HG02588 (cell line): ENCODE measurements at regions not wholly inside any gene's neighbourhood (a gene's known extent, or its start where the extent isn't known, plus 50 kb on each side); places are given as distances from the start of the nearest gene placed in this dataset.

Experiments
- ATAC-seq: cut with Tn5 transposase; IDR thresholded peaks from one replicate; pipeline ENCODE4 v1.9.1; 2021; ENCODE audit warnings: mild to moderate bottlenecking, moderate library complexity; ENCODE audit not compliant: unreplicated experiment

GRCh38 chr4:22336822-22337221 is 179.0 kb downstream of the ADGRA3 start:
- ATAC-seq, result no peak

- no peak for ATAC-seq
Observed at GRCh38 chr4:22334155-22334554, 181.7 kb downstream of the ADGRA3 start.

DNA sequence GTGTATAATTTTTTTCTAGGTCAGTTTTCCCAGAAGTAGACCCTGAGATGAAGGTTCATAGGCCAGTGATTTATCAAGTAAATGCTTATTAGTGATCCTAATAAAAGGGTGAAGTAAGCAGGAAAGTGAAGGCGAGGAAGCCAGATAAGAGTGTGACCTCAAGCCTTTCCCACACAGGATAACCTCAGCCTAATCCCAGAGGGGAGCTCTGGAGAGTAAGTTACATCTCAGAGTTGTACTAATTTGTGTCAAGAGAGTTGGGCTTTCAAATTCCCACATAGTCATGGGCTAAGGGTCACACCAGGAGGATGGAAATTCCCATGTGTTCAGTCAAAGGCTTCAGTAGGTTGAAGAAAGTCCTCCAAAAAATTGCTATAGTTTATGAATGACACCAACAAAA is 191.4 kb downstream of the ADGRA3 start:
- ATAC-seq, result no peak

GRCh38 chr4:22323691-22324090 is 192.2 kb downstream of the ADGRA3 start:
- no peak for ATAC-seq

GRCh38 chr4:22322996-22323395 is 192.9 kb downstream of the ADGRA3 start:
- ATAC-seq, result no peak

- no peak for ATAC-seq
Observed at GRCh38 chr4:22315628-22316027, 200.2 kb downstream of the ADGRA3 start.

DNA sequence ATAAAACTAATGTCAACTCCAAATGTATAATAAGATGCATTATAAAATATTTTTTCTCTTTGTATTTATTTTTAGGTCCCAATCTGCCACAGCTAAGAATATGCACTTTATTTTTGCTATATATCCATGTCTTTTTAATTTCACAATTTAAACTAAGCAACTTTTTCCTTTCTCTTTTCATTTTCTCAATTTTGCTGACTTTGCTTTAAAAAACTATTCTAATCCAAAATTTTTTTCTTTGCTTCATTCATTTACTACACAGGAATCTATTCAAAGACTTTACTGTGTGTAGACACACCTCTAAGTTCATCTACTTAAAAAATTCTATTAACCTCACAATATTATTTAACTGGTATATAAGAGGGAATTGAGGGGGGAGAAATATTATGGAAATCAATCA is 201.9 kb downstream of the ADGRA3 start:
- no peak for ATAC-seq

GRCh38 chr4:22312113-22312512 is 203.8 kb downstream of the ADGRA3 start:
- ATAC-seq, result no peak

DNA sequence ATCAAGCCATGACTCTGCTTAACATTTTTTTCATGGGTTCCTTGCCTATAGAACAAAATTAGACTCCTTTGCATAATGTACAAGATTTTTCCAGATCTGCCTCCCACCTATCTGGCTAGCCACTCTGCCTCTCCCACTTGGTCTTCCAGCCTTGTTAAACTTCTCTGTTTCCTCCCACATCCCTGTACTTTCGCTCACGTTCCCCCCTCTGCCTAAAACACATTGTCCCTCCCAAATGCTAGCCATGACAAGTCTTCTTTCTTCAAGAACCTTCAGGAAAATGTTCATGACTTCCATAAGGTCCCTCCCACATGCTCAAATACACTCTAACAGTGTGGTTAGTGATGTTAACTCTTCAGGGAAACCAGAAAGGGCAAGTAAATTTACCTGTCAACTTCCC is 214.6 kb downstream of the ADGRA3 start:
- no peak for ATAC-seq

GRCh38 chr4:22299678-22300077 is 216.2 kb downstream of the ADGRA3 start:
- no peak for ATAC-seq

DNA sequence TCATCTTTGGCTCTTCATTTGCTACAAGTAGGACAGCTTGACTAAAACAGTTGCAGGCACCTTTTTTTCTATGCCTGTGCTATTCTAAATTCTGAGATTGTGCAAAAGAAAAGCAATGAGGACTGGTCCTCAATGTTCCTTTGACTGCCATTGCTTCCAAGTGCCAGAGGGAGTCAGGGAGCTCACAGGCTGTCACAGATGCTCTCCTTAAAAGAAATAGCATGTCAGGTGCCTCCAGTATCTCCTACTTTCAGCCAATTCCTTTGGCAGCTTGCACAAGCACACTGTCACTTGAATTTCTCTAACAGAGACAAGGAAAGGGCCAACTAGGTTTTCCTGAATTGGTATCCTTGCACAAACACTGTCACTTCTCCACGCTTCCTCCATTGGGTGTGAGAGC is 228.2 kb downstream of the ADGRA3 start:
- no peak for ATAC-seq

GRCh38 chr4:22268350-22269025 is 247.4 kb downstream of the ADGRA3 start:
- no peak for ATAC-seq

DNA sequence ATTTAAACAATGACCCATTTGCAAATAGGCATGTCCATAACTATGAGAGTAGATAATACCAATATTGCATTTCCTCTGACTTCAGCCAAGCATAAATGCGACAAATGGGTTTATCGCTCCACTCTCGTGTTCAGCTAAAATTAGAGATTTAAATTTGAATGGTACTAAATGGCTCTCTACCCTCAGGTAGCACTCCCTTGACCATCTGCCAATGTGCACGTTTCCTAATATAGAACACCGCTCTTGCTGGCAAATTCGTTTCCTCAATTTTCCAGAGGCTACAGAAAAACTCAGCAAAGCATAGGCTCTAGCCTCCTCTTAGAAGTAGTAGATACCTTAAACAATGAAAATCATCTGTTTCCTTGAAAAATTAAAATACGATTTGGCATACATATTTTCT is 251.6 kb downstream of the ADGRA3 start:
- no peak for ATAC-seq

- ATAC-seq, result no peak
Observed at GRCh38 chr4:22253431-22253830, 262.4 kb downstream of the ADGRA3 start.

- no peak for ATAC-seq
Observed at GRCh38 chr4:22246847-22247246, 269.0 kb downstream of the ADGRA3 start.

DNA sequence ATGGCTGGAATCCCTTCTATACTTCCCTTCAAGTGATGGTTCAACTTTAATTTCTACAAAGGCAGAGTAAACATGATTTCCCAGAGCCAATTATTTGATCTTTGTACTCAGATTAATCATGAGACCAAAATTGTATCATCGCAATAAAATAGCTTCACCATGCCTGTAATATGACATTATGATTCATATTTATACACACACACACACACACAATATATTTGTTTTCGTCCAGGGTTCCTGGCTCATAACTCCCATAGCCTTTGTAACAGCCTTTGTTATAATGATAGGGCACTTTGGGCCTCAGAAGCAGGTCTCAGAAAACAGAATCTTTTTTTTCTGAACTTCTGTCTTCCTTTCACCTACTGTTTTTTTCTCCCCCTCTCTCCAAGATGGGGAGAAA is 270.6 kb downstream of the ADGRA3 start:
- no peak for ATAC-seq

DNA sequence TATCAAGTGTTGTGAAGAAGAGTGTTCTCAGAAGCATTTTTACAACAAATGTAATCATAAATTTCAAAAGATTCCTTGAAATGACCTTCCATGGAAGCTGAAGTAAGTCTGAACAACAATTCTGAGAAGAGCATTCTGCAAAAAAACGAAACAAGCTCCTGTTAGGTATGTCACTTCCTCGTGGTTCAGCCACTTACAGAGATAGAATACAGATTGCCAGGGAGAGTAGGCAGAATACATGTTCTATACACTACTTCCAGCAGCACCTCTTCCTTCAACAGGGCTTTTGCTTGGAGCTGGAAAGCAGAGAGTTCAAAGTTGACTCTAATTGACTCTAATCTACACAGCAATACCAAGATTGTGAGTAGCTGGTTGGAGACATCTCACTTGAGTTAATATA is 274.5 kb downstream of the ADGRA3 start:
- ATAC-seq, result no peak

- ATAC-seq, result no peak
Observed at GRCh38 chr4:22240814-22241213, 275.1 kb downstream of the ADGRA3 start.

DNA sequence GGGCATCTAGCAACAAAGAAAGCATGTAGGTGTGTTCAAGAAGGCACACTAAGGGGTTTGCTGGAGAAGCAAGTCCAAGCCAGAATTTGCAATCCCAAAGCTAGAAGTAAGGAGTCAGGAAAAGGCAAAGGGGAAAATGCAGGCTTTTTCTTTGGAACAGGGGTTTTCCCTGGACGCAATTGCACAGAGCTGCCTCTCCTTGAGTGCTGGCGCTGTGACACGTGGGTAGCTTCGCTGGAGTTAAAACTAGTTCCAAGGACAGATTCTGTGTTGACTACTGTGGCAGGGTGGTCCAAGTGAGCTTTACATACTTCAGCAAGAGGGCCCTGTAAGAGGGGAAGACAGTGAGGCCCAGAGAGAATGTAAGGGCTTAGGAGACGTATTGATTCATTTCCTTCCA is 277.1 kb downstream of the ADGRA3 start:
- no peak for ATAC-seq

DNA sequence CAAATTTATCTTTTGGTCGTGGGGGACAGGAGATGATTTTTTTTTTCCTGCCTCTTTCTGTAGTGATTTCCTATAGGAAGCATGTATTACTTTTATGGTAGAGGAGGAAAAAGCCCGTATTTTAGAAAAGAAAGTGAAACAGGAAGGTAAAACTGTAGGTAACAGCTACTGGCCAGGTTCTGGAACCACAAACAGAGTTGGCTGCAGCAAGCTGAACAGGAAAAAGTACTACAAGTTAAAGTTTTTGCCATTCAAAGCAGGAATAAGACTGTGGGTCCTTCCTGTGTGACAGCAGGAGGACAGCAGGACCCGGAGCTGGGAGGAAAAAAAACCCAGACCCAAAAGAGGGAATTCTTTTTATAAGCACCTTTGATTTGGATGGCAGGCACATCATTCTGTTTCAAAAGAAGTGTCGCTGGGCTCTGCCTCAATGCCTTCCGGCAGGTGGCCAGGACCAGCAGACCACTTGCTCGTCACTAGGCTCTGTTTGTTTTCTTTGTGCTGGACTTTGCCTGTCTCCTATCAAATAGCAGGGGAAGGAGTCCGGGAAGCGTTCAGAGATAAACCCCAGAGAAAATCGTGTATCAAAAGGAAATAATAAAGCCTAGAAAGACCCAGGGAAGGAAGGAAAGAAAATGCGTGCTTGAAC is 277.9 kb downstream of the ADGRA3 start:
- ATAC-seq, result no peak

DNA sequence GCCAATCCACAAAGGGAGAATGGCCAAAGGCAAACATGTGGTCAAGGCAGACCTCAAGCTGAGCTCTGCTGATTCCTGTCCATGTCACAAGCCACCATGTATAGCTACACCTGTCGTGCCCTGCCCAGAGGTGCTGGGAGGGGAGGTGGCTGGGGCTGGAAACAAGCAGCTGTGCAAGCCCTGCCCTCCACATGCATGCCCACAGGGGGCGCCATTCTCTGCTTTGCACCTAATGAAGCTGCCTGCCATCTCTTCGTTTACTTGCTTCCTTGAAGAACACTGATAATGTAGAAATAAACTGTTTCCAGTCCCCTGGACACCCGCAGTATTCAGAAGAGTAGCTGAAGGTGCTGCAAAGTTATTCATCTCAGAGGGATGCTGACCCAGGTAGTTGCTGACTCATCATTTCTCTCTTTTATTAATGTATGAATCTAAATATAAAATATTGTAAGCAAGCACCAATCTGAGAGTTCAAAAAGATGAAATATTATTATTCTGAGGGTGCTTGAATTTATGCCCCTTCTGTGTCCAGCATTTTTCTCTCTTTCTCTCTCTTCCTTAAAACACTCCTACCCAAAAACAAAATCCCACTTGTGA is 278.6 kb downstream of the ADGRA3 start:
- ATAC-seq, result no peak

DNA sequence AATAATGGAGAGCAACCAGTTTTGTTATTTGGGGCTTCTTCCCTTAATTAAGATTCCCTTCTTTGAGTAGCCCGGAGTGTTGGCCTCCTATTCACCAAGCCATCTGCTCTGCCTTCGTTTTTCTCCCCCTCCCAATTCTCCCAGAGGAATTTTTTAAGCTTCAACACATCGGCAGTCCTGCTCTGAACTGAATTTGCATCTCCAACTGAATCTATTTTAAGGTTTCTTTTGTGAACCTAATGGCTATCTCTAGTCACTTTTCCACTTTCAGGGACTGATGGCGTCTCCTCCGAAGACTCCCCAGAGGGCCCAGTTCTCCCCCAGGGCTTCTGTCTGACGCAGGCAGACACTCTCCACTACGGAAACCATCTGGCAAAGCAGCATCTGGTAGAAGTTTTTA is 280.2 kb downstream of the ADGRA3 start:
- ATAC-seq, result no peak
